CD4-positive, alpha-beta memory T cell (primary cell): ENCODE measurements at regions not wholly inside any gene's neighbourhood (a gene's known extent, or its start where the extent isn't known, plus 50 kb on each side); places are given as distances from the start of the nearest gene placed in this dataset.

Experiments
- CTCF ChIA-PET: fragments of 350-600 bp; sonication (Branson Sonifier 250); formaldehyde crosslinking; loops from one replicate; lab custom pipeline; 2021; ENCODE audit warnings: inconsistent platforms; ENCODE audit not compliant: partially characterized antibody; lab: Charles Lee
- POLR2A ChIA-PET: fragments of 350-600 bp; sonication (Branson Sonifier 250); formaldehyde crosslinking; loops from one replicate; lab custom pipeline; 2021; ENCODE audit not compliant: partially characterized antibody; lab: Charles Lee
- DNase-seq, 5 donors: peaks; one replicate each; pipeline versions ENCODE4 v3.0.0 to v3.0.0-alpha.2; 2020 to 2022; ENCODE audit warnings: mixed read lengths in 1 of 5
- H3K27ac ChIP-seq: one replicate; pipeline ENCODE4 v1.7.0; 2013; ENCODE audit warnings: low read depth, low read length
- H3K27me3 ChIP-seq: 2 replicates; pipeline ENCODE4 v1.7.0; 2013; ENCODE audit warnings: mild to moderate bottlenecking, low read length, moderate library complexity; ENCODE audit not compliant: insufficient read depth
- H3K36me3 ChIP-seq: 2 replicates; pipeline ENCODE4 v1.7.0; 2013; ENCODE audit warnings: mild to moderate bottlenecking, low read length, moderate library complexity; ENCODE audit not compliant: insufficient read depth
- H3K4me1 ChIP-seq: 2 replicates; pipeline ENCODE4 v1.7.0; 2013; ENCODE audit warnings: mild to moderate bottlenecking, low read length, moderate library complexity; ENCODE audit not compliant: insufficient read depth
- H3K4me3 ChIP-seq, 2 donors: one replicate each; pipeline ENCODE4 v1.7.0; 2013; ENCODE audit warnings: low read length in 2 of 2, mild to moderate bottlenecking in 1 of 2
- H3K9me3 ChIP-seq, 2 donors: one replicate each; pipeline ENCODE4 v1.7.0; 2013; ENCODE audit warnings: low read length in 2 of 2, control low read depth in 1 of 2; ENCODE audit not compliant: control insufficient read depth in 1 of 2
- H3K27ac Mint-ChIP-seq, 7 donors: one replicate each; pipeline ENCODE4 v1.8.0; 2020 to 2021; ENCODE audit warnings: mixed read lengths in 7 of 7, mild to moderate bottlenecking in 6 of 7, inconsistent platforms in 3 of 7, moderate library complexity in 3 of 7
- H3K27me3 Mint-ChIP-seq, 2 donors: one replicate each; pipeline ENCODE4 v1.8.0; 2020 to 2021; ENCODE audit warnings: mixed read lengths in 2 of 2
- H3K36me3 Mint-ChIP-seq, 2 donors: one replicate each; pipeline ENCODE4 v1.8.0; 2020 to 2021; ENCODE audit warnings: mixed read lengths in 2 of 2, inconsistent platforms in 1 of 2, mild to moderate bottlenecking in 1 of 2
- H3K4me1 Mint-ChIP-seq, 4 donors: one replicate each; pipeline ENCODE4 v1.8.0; 2020 to 2021; ENCODE audit warnings: mixed read lengths in 4 of 4, mild to moderate bottlenecking in 1 of 4
- H3K4me3 Mint-ChIP-seq, 8 donors: one replicate each; pipeline ENCODE4 v1.8.0; 2020 to 2021; ENCODE audit warnings: mixed read lengths in 8 of 8, mild to moderate bottlenecking in 7 of 8, moderate library complexity in 6 of 8, inconsistent platforms in 3 of 8
- H3K9me3 Mint-ChIP-seq, 8 donors: one replicate each; pipeline ENCODE4 v1.8.0; 2020 to 2021; ENCODE audit warnings: mixed read lengths in 8 of 8, mild to moderate bottlenecking in 5 of 8, inconsistent platforms in 3 of 8, moderate library complexity in 1 of 8
- intact Hi-C: fragments of 100-400 bp; cut with micrococcal nuclease; formaldehyde crosslinking; loops from one replicate; pipeline ENCODE4 v1.15.1; 2023

- CTCF ChIA-PET, result no interaction called here
- H3K27ac ChIP-seq, result no peak overlapping the region
- no peaks in the 10 kb centered on the region for H3K9me3 ChIP-seq
- H3K27me3 Mint-ChIP-seq, result no peaks in the 10 kb centered on the region
- POLR2A ChIA-PET, result interaction anchor here (1.3 kb wide), 1 partner anchor 171 kb away, joined by 3 read pairs; no protein-coding TSS in a partner anchor
- H3K4me1 ChIP-seq, result peaks cover 12% of the 10 kb centered on the region
- H3K27me3 ChIP-seq, result no peaks in the 10 kb centered on the region
- peak overlapping the region in 2 of 8 donors; percentile 7 to 13 for H3K4me3 Mint-ChIP-seq
- no peak for DNase-seq
- H3K4me3 ChIP-seq, result no peak overlapping the region
- H3K36me3 ChIP-seq, result no peaks in the 10 kb centered on the region
- no peaks in the 10 kb centered on the region for H3K9me3 Mint-ChIP-seq
- H3K36me3 Mint-ChIP-seq, result no peaks in the 10 kb centered on the region
- H3K4me1 Mint-ChIP-seq, result peaks cover 12 to 26% (median 21%) of the 10 kb centered on the region in 4 donors
- intact Hi-C loops, result no loop called here
- H3K27ac Mint-ChIP-seq, result peak overlapping the region in 1 of 7 donors; percentile 28
Observed at GRCh38 chr7:17130281-17131059, 168.0 kb upstream of the AHR start.

- H3K27ac Mint-ChIP-seq, result no peak overlapping the region
- intact Hi-C loops, result no loop called here
- H3K27ac ChIP-seq, result no peak overlapping the region
- ChIA-PET POLR2A (interaction anchor here (1.3 kb wide), 1 partner anchor 170 kb away, joined by 3 read pairs; no protein-coding TSS in a partner anchor), CTCF (no interaction called here)
- H3K9me3 Mint-ChIP-seq, result no peaks in the 10 kb centered on the region
- H3K36me3 Mint-ChIP-seq, result no peaks in the 10 kb centered on the region
- no peaks in the 10 kb centered on the region for H3K9me3 ChIP-seq
- no peaks in the 10 kb centered on the region for H3K36me3 ChIP-seq
- peaks cover 12 to 30% (median 21%) of the 10 kb centered on the region in 4 donors for H3K4me1 Mint-ChIP-seq
- H3K4me1 ChIP-seq, result peaks cover 12% of the 10 kb centered on the region
- H3K4me3 Mint-ChIP-seq, result no peak overlapping the region
- H3K27me3 Mint-ChIP-seq, result no peaks in the 10 kb centered on the region
- no peak for DNase-seq
- H3K4me3 ChIP-seq, result no peak overlapping the region
- no peaks in the 10 kb centered on the region for H3K27me3 ChIP-seq
Observed at GRCh38 chr7:17131060-17131345, 167.4 kb upstream of the AHR start.

- H3K27ac Mint-ChIP-seq, result no peak overlapping the region
- POLR2A ChIA-PET, result no interaction called here
- no peaks in the 10 kb centered on the region for H3K9me3 Mint-ChIP-seq
- H3K4me1 ChIP-seq, result peaks cover 12% of the 10 kb centered on the region
- peaks cover 19 to 29% (median 22%) of the 10 kb centered on the region in 4 donors for H3K4me1 Mint-ChIP-seq
- CTCF ChIA-PET, result no interaction called here
- H3K9me3 ChIP-seq, result no peaks in the 10 kb centered on the region
- H3K36me3 Mint-ChIP-seq, result no peaks in the 10 kb centered on the region
- no peak overlapping the region for H3K27ac ChIP-seq
- no peaks in the 10 kb centered on the region for H3K27me3 Mint-ChIP-seq
- intact Hi-C loops, result no loop called here
- H3K4me3 ChIP-seq, result no peak overlapping the region
- no peak for DNase-seq
- no peaks in the 10 kb centered on the region for H3K36me3 ChIP-seq
- no peaks in the 10 kb centered on the region for H3K27me3 ChIP-seq
- no peak overlapping the region for H3K4me3 Mint-ChIP-seq
Observed at GRCh38 chr7:17131983-17132655, 166.3 kb upstream of the AHR start.

- POLR2A ChIA-PET, result no interaction called here
- no peak overlapping the region for H3K27ac Mint-ChIP-seq
- H3K9me3 Mint-ChIP-seq, result no peaks in the 10 kb centered on the region
Observed at GRCh38 chr7:17132726-17133125, 165.7 kb upstream of the AHR start.

GRCh38 chr7:17133977-17134376 is 164.5 kb upstream of the AHR start:
- Mint-ChIP-seq H3K4me1 (peaks cover 29 to 44% (median 34%) of the 10 kb centered on the region in 4 donors), H3K9me3 (no peaks in the 10 kb centered on the region), H3K27ac (no peak overlapping the region), H3K36me3 (no peaks in the 10 kb centered on the region), H3K4me3 (peak overlapping the region in 1 of 8 donors; percentile 1), H3K27me3 (no peaks in the 10 kb centered on the region)
- Histone ChIP-seq H3K27ac (no peak overlapping the region), H3K4me1 (peaks cover 27% of the 10 kb centered on the region), H3K36me3 (no peaks in the 10 kb centered on the region), H3K27me3 (no peaks in the 10 kb centered on the region), H3K9me3 (no peaks in the 10 kb centered on the region), H3K4me3 (no peak overlapping the region)
- intact Hi-C loops, result no loop called here
- ChIA-PET CTCF (interaction anchor here (1.0 kb wide), 1 partner anchor 17 kb away, joined by 3 read pairs; no protein-coding TSS in a partner anchor), POLR2A (interaction anchor here (1.4 to 1.6 kb wide), 2 partner anchors 9 to 165 kb away, joined by 3 to 7 read pairs; no protein-coding TSS in a partner anchor)
- DNase-seq, result no peak

More at GRCh38 chr7:17132726-17133125, 165.7 kb upstream of the AHR start:
- H3K27ac ChIP-seq, result no peak overlapping the region
- H3K36me3 ChIP-seq, result no peaks in the 10 kb centered on the region
- no peaks in the 10 kb centered on the region for H3K27me3 ChIP-seq
- peaks cover 20 to 31% (median 23%) of the 10 kb centered on the region in 4 donors for H3K4me1 Mint-ChIP-seq
- no peak overlapping the region for H3K4me3 ChIP-seq
- no peak for DNase-seq
- CTCF ChIA-PET, result no interaction called here
- intact Hi-C loops, result no loop called here
- no peaks in the 10 kb centered on the region for H3K27me3 Mint-ChIP-seq
- no peak overlapping the region for H3K4me3 Mint-ChIP-seq
- no peaks in the 10 kb centered on the region for H3K36me3 Mint-ChIP-seq
- H3K4me1 ChIP-seq, result peaks cover 14% of the 10 kb centered on the region
- H3K9me3 ChIP-seq, result no peaks in the 10 kb centered on the region

- H3K4me3 Mint-ChIP-seq, result peak overlapping the region in 3 of 8 donors; percentile 6 to 22 (median 8)
Observed at GRCh38 chr7:17134786-17135185, 163.7 kb upstream of the AHR start.

GRCh38 chr7:17136126-17136525 is 162.3 kb upstream of the AHR start:
- Mint-ChIP-seq H3K4me1 (peaks cover 41 to 60% (median 45%) of the 10 kb centered on the region in 4 donors), H3K36me3 (no peaks in the 10 kb centered on the region), H3K9me3 (no peaks in the 10 kb centered on the region), H3K4me3 (peak overlapping the region in 2 of 8 donors; percentile 19 to 26), H3K27ac (peak overlapping the region in 4 of 7 donors; percentile 18 to 70 (median 38)), H3K27me3 (no peaks in the 10 kb centered on the region)
- no peaks in the 10 kb centered on the region for H3K36me3 ChIP-seq
- DNase-seq, result peak in 1 of 5 donors; percentile 38
- no peaks in the 10 kb centered on the region for H3K9me3 ChIP-seq
- no peak overlapping the region for H3K27ac ChIP-seq
- CTCF ChIA-PET, result no interaction called here
- intact Hi-C loops, result no loop called here
- no peaks in the 10 kb centered on the region for H3K27me3 ChIP-seq
- H3K4me3 ChIP-seq, result no peak overlapping the region
- peaks cover 48% of the 10 kb centered on the region for H3K4me1 ChIP-seq
- POLR2A ChIA-PET, result no interaction called here

More at GRCh38 chr7:17134786-17135185, 163.7 kb upstream of the AHR start:
- intact Hi-C loops, result no loop called here
- Mint-ChIP-seq H3K4me1 (peaks cover 37 to 52% (median 42%) of the 10 kb centered on the region in 4 donors), H3K9me3 (no peaks in the 10 kb centered on the region), H3K36me3 (no peaks in the 10 kb centered on the region), H3K27me3 (no peaks in the 10 kb centered on the region), H3K27ac (peak overlapping the region in 5 of 7 donors; percentile 4 to 46 (median 19))
- Histone ChIP-seq H3K36me3 (no peaks in the 10 kb centered on the region), H3K9me3 (no peaks in the 10 kb centered on the region), H3K27me3 (no peaks in the 10 kb centered on the region), H3K4me3 (no peak overlapping the region), H3K4me1 (peaks cover 35% of the 10 kb centered on the region), H3K27ac (no peak overlapping the region)
- POLR2A ChIA-PET, result interaction anchor here (1.4 to 1.6 kb wide), 2 partner anchors 9 to 164 kb away, joined by 3 to 7 read pairs; no protein-coding TSS in a partner anchor
- no peak for DNase-seq
- CTCF ChIA-PET, result interaction anchor here (0.7 to 1.0 kb wide), 2 partner anchors 16 to 153 kb away, joined by 3 read pairs; no protein-coding TSS in a partner anchor
